Progenitor cell of endocrine pancreas (in vitro differentiated cells): ENCODE measurements at regions not wholly inside any gene's neighbourhood (a gene's known extent, or its start where the extent isn't known, plus 50 kb on each side); places are given as distances from the start of the nearest gene placed in this dataset.

Experiments
- DNase-seq: peaks from one replicate; pipeline ENCODE4 v3.0.0; 2021; ENCODE audit warnings: low spot score; ENCODE audit not compliant: unreplicated experiment
- H3K27ac Mint-ChIP-seq: 2 replicates; pipeline ENCODE4 v1.8.0; 2021; ENCODE audit warnings: mild to moderate bottlenecking, moderate library complexity, mixed read lengths
- H3K27me3 Mint-ChIP-seq: 2 replicates; pipeline ENCODE4 v1.8.0; 2021; ENCODE audit warnings: mixed read lengths
- H3K36me3 Mint-ChIP-seq: 2 replicates; pipeline ENCODE4 v1.8.0; 2022; ENCODE audit warnings: mixed read lengths; ENCODE audit not compliant: insufficient read depth
- H3K4me1 Mint-ChIP-seq: 2 replicates; pipeline ENCODE4 v1.8.0; 2021; ENCODE audit warnings: low read depth, mixed read lengths
- H3K4me3 Mint-ChIP-seq: 2 replicates; pipeline ENCODE4 v1.8.0; 2021; ENCODE audit warnings: low read depth, mild to moderate bottlenecking, moderate library complexity, mixed read lengths
- H3K9me3 Mint-ChIP-seq: 2 replicates; pipeline ENCODE4 v1.8.0; 2021; ENCODE audit warnings: low read depth, mixed read lengths
- TF ChIP-seq, protein P1 (sequence below): fragments of 200-600 bp; sonication (generic); IDR thresholded peaks from one replicate; pipeline ENCODE4 v1.5.0; 2021; ENCODE audit warnings: antibody characterized with exemption, mild to moderate bottlenecking; ENCODE audit not compliant: unreplicated experiment

DNA sequence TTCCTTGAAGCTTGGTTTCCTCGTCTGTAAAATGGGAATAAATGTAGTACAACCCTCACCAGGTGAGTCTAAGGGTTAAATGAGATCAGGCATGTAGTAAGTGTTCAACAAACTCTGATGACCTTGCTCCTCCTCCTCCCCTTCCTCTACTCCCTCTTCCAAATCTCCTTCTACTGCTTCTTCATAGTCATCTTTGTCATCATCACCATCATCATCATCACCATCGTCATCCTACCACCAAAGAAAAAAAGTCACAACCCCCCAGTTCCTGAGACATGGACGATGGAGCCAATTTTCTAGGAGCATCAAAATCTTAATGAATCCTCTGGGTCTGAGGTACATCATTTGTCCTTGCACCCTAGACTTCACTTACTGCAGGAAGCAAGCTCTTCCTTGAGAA, 240.0 kb downstream of the ANKRD60 start:
- H3K4me1 Mint-ChIP-seq: no peaks in the 10 kb centered on the region
- H3K27ac Mint-ChIP-seq: no peak overlapping the region
- TF ChIP-seq, protein P1, sequence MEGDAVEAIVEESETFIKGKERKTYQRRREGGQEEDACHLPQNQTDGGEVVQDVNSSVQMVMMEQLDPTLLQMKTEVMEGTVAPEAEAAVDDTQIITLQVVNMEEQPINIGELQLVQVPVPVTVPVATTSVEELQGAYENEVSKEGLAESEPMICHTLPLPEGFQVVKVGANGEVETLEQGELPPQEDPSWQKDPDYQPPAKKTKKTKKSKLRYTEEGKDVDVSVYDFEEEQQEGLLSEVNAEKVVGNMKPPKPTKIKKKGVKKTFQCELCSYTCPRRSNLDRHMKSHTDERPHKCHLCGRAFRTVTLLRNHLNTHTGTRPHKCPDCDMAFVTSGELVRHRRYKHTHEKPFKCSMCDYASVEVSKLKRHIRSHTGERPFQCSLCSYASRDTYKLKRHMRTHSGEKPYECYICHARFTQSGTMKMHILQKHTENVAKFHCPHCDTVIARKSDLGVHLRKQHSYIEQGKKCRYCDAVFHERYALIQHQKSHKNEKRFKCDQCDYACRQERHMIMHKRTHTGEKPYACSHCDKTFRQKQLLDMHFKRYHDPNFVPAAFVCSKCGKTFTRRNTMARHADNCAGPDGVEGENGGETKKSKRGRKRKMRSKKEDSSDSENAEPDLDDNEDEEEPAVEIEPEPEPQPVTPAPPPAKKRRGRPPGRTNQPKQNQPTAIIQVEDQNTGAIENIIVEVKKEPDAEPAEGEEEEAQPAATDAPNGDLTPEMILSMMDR: no peak
- peaks cover 7% of the 10 kb centered on the region for H3K27me3 Mint-ChIP-seq
- no peaks in the 10 kb centered on the region for H3K36me3 Mint-ChIP-seq
- no peak overlapping the region for H3K4me3 Mint-ChIP-seq
- DNase-seq: no peak
- no peaks in the 10 kb centered on the region for H3K9me3 Mint-ChIP-seq

DNA sequence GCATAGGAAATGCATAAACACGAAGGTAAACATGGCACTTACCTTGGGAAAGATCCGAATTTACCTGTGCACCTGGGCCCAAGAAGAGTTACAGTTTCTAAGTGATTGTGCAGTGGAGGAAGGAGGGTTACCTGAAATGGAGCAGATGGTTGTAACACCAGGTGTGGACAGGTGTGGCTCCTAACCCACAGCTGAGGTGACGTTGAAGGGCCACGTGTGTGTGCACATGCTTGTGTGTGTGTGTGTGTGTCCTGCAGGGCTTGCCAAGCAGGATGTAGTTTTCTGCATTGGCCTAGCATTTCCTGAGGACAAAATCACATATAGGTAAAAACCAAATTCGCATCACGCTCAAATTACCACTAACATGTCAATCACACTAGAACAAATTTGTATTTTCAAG, 240.8 kb downstream of the ANKRD60 start:
- Mint-ChIP-seq H3K27me3 (peaks cover 7% of the 10 kb centered on the region), H3K4me3 (no peak overlapping the region), H3K27ac (no peak overlapping the region), H3K4me1 (no peaks in the 10 kb centered on the region), H3K9me3 (no peaks in the 10 kb centered on the region), H3K36me3 (no peaks in the 10 kb centered on the region)
- no peak for DNase-seq
- TF ChIP-seq, protein P1: no peak

- peaks cover 7% of the 10 kb centered on the region for H3K27me3 Mint-ChIP-seq
- DNase-seq: no peak
- no peaks in the 10 kb centered on the region for H3K9me3 Mint-ChIP-seq
- TF ChIP-seq, protein P1: no peak
- H3K27ac Mint-ChIP-seq: no peak overlapping the region
- no peaks in the 10 kb centered on the region for H3K4me1 Mint-ChIP-seq
- no peaks in the 10 kb centered on the region for H3K36me3 Mint-ChIP-seq
- no peak overlapping the region for H3K4me3 Mint-ChIP-seq
Measured at GRCh38 chr20:57986666-57987065, 241.8 kb downstream of the ANKRD60 start.

DNA sequence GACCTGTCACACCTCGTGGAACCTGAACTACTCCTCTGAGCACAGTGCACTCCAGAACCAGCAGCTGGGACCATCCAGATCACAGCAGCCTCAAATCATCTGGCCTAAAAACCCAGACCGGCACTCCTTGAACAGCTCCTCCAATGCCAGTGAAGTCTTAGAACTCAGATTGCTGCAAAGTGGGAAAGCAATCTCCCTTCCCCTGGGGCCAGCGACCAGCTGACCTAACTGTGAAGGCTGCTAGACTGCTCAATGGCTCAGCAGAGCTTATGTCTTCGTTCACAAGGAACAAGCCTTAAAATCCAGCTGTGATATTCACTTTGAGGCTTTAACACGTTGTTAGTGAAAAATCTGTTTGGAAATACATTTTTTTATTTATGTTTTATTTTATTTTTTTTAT, 243.2 kb downstream of the ANKRD60 start:
- DNase-seq: no peak
- no peak overlapping the region for H3K4me3 Mint-ChIP-seq
- TF ChIP-seq, protein P1: no peak
- H3K4me1 Mint-ChIP-seq: peaks cover under 1% of the 10 kb centered on the region
- H3K27ac Mint-ChIP-seq: no peak overlapping the region
- no peaks in the 10 kb centered on the region for H3K9me3 Mint-ChIP-seq
- no peaks in the 10 kb centered on the region for H3K36me3 Mint-ChIP-seq
- peaks cover 12% of the 10 kb centered on the region for H3K27me3 Mint-ChIP-seq

DNA sequence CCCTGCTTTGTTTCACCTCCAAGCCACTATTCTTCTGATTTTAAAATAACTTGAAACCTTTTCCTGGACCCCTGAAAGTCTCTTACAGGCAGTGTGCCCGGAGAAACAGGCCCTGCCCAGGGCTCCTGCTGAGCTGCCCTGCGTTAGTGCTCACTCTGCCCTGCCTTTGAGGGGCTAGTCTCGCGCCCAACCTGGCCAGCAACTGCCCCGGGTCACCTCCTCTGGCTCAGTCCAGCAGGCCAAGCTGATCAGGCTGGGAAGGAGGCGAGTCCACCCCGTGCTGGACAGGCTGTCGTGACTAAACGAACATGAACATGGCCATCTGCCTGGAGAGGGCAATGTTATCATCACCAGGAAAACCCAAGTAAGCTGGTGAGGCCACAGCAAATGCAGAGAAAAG, 245.4 kb downstream of the ANKRD60 start:
- Mint-ChIP-seq H3K36me3 (no peaks in the 10 kb centered on the region), H3K27ac (no peak overlapping the region), H3K27me3 (peaks cover 10% of the 10 kb centered on the region)

More for the DNA sequence above, 245.4 kb downstream of the ANKRD60 start:
- Mint-ChIP-seq H3K9me3 (no peaks in the 10 kb centered on the region), H3K4me1 (peaks cover 4% of the 10 kb centered on the region), H3K4me3 (no peak overlapping the region)
- TF ChIP-seq, protein P1: no peak
- no peak for DNase-seq
